CD4-positive, CD25-positive, alpha-beta regulatory T cell (primary cell): ENCODE measurements at regions not wholly inside any gene's neighbourhood (a gene's known extent, or its start where the extent isn't known, plus 50 kb on each side); places are given as distances from the start of the nearest gene placed in this dataset.

Experiments used
- ATAC-seq, 2 donors: fragments of 150-1000 bp; cut with Tn5 transposase; one replicate each; pipeline ENCODE4 v1.10.0; 2021; ENCODE audit warnings: low read depth in 2 of 2, moderate number of reproducible peaks in 2 of 2, moderate library complexity in 1 of 2
- DNase-seq, 3 donors: peaks; one replicate each; pipeline versions ENCODE4 v3.0.0 to v3.0.0-alpha.2; 2012 to 2022; ENCODE audit warnings: mixed read lengths in 1 of 3
- H3K27ac ChIP-seq: one replicate; pipeline ENCODE4 v1.7.0; 2013; ENCODE audit warnings: mild to moderate bottlenecking, low read length; ENCODE audit not compliant: insufficient read depth, poor library complexity, severe bottlenecking
- H3K27me3 ChIP-seq: one replicate; pipeline ENCODE4 v1.7.0; 2013; ENCODE audit warnings: low read length; ENCODE audit not compliant: control insufficient read depth, insufficient read depth
- H3K36me3 ChIP-seq: one replicate; pipeline ENCODE4 v1.7.0; 2013; ENCODE audit warnings: mild to moderate bottlenecking, low read length, moderate library complexity; ENCODE audit not compliant: control insufficient read depth, insufficient read depth
- H3K4me1 ChIP-seq: 2 replicates; pipeline ENCODE4 v1.7.0; 2013; ENCODE audit warnings: mild to moderate bottlenecking, low read length; ENCODE audit not compliant: insufficient read depth, control insufficient read depth, poor library complexity, severe bottlenecking
- H3K4me3 ChIP-seq: one replicate; pipeline ENCODE4 v1.7.0; 2013; ENCODE audit warnings: low read depth, mild to moderate bottlenecking, low read length, moderate library complexity
- H3K9me3 ChIP-seq, 2 experiments: 1 replicate in 1 of 2; 2 replicates in 1 of 2; pipeline ENCODE4 v1.7.0; 2013; ENCODE audit warnings: low read length in 2 of 2, mild to moderate bottlenecking in 1 of 2, moderate library complexity in 1 of 2; ENCODE audit not compliant: control insufficient read depth in 2 of 2
- H3K27ac Mint-ChIP-seq, 3 donors: one replicate each; pipeline ENCODE4 v1.8.0; 2020 to 2022; ENCODE audit warnings: mild to moderate bottlenecking in 3 of 3, mixed read lengths in 3 of 3, moderate library complexity in 2 of 3
- H3K27me3 Mint-ChIP-seq: one replicate; pipeline ENCODE4 v1.8.0; 2022; ENCODE audit warnings: mild to moderate bottlenecking, mixed read lengths
- H3K36me3 Mint-ChIP-seq: one replicate; pipeline ENCODE4 v1.8.0; 2020; ENCODE audit warnings: mixed read lengths
- H3K4me1 Mint-ChIP-seq, 4 donors: one replicate each; pipeline ENCODE4 v1.8.0; 2020 to 2022; ENCODE audit warnings: mixed read lengths in 4 of 4, mild to moderate bottlenecking in 1 of 4
- H3K4me3 Mint-ChIP-seq, 4 donors: one replicate each; pipeline ENCODE4 v1.8.0; 2020 to 2022; ENCODE audit warnings: mild to moderate bottlenecking in 4 of 4, mixed read lengths in 4 of 4, moderate library complexity in 3 of 4
- H3K9me3 Mint-ChIP-seq, 7 donors: one replicate each; pipeline ENCODE4 v1.8.0; 2020 to 2022; ENCODE audit warnings: mixed read lengths in 7 of 7, mild to moderate bottlenecking in 3 of 7, moderate library complexity in 2 of 7

DNA sequence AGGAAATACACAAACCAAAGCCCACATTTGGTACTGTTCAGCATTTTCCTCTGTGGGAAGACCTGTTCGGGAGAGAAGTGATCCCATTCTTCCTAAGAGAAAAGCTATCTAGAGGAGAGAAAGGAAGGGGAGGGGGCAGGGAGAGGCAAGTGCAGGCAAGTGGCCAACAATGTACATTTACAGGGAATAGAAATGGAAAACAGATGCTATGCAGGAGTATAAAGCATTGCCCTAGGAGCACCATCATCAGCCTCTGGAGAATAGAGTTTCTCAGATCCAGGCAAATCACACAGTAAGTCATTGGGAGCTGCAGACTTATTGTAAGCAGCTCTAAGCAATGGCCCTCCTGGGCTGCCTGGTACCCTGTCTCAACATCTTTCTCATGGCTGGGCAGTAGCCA lies 424.4 kb upstream of the AUTS2 start:
- no peak for ATAC-seq
- no peak for DNase-seq
- Histone ChIP-seq H3K9me3 (no peaks in the 10 kb centered on the region), H3K4me3 (no peak overlapping the region), H3K4me1 (no peaks in the 10 kb centered on the region), H3K27me3 (no peaks in the 10 kb centered on the region), H3K27ac (no peak overlapping the region), H3K36me3 (no peaks in the 10 kb centered on the region)
- Mint-ChIP-seq H3K27me3 (no peaks in the 10 kb centered on the region), H3K36me3 (no peaks in the 10 kb centered on the region), H3K9me3 (peaks cover 2 to 12% (median 5%) of the 10 kb centered on the region in 7 donors), H3K4me1 (no peaks in the 10 kb centered on the region), H3K27ac (no peak overlapping the region), H3K4me3 (no peak overlapping the region)

- H3K36me3 Mint-ChIP-seq: no peaks in the 10 kb centered on the region
- no peaks in the 10 kb centered on the region for H3K4me1 Mint-ChIP-seq
- ATAC-seq: no peak
- H3K27ac Mint-ChIP-seq: no peak overlapping the region
- peaks cover 2 to 10% (median 5%) of the 10 kb centered on the region in 7 donors for H3K9me3 Mint-ChIP-seq
- H3K9me3 ChIP-seq: no peaks in the 10 kb centered on the region
- H3K27me3 Mint-ChIP-seq: no peaks in the 10 kb centered on the region
- H3K4me3 Mint-ChIP-seq: no peak overlapping the region
- H3K36me3 ChIP-seq: no peaks in the 10 kb centered on the region
- no peak overlapping the region for H3K4me3 ChIP-seq
- H3K4me1 ChIP-seq: no peaks in the 10 kb centered on the region
- DNase-seq: no peak
- H3K27me3 ChIP-seq: no peaks in the 10 kb centered on the region
- H3K27ac ChIP-seq: no peak overlapping the region
Observed at GRCh38 chr7:69176841-69177240, 421.4 kb upstream of the AUTS2 start.

DNA sequence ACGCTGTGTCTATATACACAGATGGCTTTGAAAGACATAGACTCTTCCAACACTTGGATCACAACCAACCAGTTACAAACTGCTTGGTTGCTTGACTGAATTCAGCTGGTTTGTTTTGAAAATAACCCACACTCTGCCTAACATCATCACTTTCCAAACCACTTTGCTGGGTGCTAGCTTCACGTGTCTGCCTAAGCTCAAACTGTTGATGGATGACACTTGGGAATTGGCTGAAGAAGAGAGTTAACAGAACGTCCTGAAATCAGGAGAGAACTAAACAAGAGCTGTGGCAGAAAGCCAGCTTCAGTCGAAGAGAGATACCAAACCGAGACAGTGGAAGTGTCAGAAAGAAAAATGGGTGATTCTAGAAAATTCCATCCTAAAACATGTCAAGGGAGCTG lies 420.8 kb upstream of the AUTS2 start:
- Mint-ChIP-seq H3K27ac (no peak overlapping the region), H3K36me3 (no peaks in the 10 kb centered on the region), H3K4me1 (peaks cover 0 to 2% (median under 1%) of the 10 kb centered on the region in 4 donors), H3K4me3 (no peak overlapping the region), H3K9me3 (peaks cover 2 to 10% (median 4%) of the 10 kb centered on the region in 7 donors), H3K27me3 (no peaks in the 10 kb centered on the region)
- Histone ChIP-seq H3K27me3 (no peaks in the 10 kb centered on the region), H3K9me3 (no peaks in the 10 kb centered on the region), H3K27ac (no peak overlapping the region), H3K4me1 (no peaks in the 10 kb centered on the region), H3K4me3 (no peak overlapping the region), H3K36me3 (no peaks in the 10 kb centered on the region)
- no peak for DNase-seq
- no peak for ATAC-seq

DNA sequence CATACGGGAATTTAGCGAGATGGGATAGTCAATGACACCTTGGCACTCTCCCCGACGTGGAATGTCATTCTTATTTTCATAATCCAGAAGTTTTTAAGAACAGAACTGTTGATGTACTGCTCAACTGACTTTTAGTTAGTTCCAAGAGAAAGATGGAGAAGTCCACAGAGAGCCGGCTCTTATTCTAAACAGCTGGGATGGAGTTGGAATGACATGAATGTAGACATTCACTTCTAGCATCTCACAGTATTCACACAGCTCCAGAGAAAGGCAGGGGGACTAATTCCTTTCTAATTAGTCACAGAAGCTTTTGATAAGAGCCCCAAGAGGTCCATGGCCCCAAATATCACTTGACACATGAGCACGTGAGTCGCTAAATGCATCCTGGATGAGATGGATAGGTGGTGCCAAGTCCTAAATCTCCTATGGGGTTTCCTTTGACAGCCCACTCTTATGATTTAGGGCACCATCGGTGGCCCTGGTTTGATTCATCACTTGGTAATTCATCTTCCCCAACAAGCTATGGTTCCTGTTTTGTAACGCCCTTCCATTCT lies 420.3 kb upstream of the AUTS2 start:
- Mint-ChIP-seq H3K9me3 (peaks cover 0 to 8% (median 3%) of the 10 kb centered on the region in 7 donors), H3K27ac (no peak overlapping the region), H3K4me3 (no peak overlapping the region), H3K4me1 (peaks cover 0 to 5% (median 2%) of the 10 kb centered on the region in 4 donors), H3K27me3 (no peaks in the 10 kb centered on the region), H3K36me3 (no peaks in the 10 kb centered on the region)
- Histone ChIP-seq H3K4me3 (no peak overlapping the region), H3K4me1 (no peaks in the 10 kb centered on the region), H3K36me3 (no peaks in the 10 kb centered on the region), H3K27ac (no peak overlapping the region), H3K27me3 (no peaks in the 10 kb centered on the region), H3K9me3 (no peaks in the 10 kb centered on the region)
- ATAC-seq: no peak
- no peak for DNase-seq

GRCh38 chr7:69180662-69181061 lies 417.6 kb upstream of the AUTS2 start:
- Histone ChIP-seq H3K36me3 (no peaks in the 10 kb centered on the region), H3K4me1 (no peaks in the 10 kb centered on the region), H3K27me3 (no peaks in the 10 kb centered on the region), H3K9me3 (no peaks in the 10 kb centered on the region), H3K27ac (no peak overlapping the region), H3K4me3 (no peak overlapping the region)
- Mint-ChIP-seq H3K36me3 (no peaks in the 10 kb centered on the region), H3K27ac (no peak overlapping the region), H3K4me3 (no peak overlapping the region), H3K9me3 (peaks cover 0 to 8% (median 2%) of the 10 kb centered on the region in 7 donors), H3K27me3 (no peaks in the 10 kb centered on the region), H3K4me1 (peaks cover 0 to 5% (median 2%) of the 10 kb centered on the region in 4 donors)
- DNase-seq (no peak), ATAC-seq (no peak)

GRCh38 chr7:69182596-69183467 lies 415.4 kb upstream of the AUTS2 start:
- no peaks in the 10 kb centered on the region for H3K27me3 ChIP-seq
- H3K27me3 Mint-ChIP-seq: no peaks in the 10 kb centered on the region
- H3K36me3 Mint-ChIP-seq: no peaks in the 10 kb centered on the region
- ATAC-seq (no peak), DNase-seq (no peak)
- no peaks in the 10 kb centered on the region for H3K4me1 ChIP-seq
- H3K27ac Mint-ChIP-seq: no peak overlapping the region
- no peak overlapping the region for H3K27ac ChIP-seq
- H3K9me3 Mint-ChIP-seq: peaks cover 2 to 6% (median 5%) of the 10 kb centered on the region in 7 donors
- peaks cover 0 to 3% of the 10 kb centered on the region in 2 experiments for H3K9me3 ChIP-seq
- H3K4me3 ChIP-seq: no peak overlapping the region
- H3K36me3 ChIP-seq: no peaks in the 10 kb centered on the region
- peaks cover 0 to 5% (median 2%) of the 10 kb centered on the region in 4 donors for H3K4me1 Mint-ChIP-seq
- no peak overlapping the region for H3K4me3 Mint-ChIP-seq

DNA sequence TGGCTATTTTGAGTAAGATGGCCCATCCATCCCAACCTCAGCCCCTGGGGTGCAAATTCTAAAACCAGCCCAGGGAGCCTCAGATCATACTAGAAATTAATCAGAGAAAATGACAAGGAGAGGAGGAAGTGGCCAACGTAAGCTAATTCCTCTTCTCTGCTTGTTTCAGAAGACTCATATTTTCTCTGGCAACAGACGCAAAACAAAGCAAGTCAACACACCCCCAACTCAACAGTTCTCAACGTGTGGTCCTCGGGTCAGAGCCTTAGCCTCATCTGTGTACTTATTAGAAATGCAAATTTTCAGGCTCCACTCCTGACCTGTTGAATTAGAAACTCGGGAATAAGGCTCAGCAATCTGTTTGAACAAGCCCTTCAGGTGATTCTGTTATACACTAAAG lies 413.9 kb upstream of the AUTS2 start:
- no peak for ATAC-seq

More for the DNA sequence above, 413.9 kb upstream of the AUTS2 start:
- H3K4me3 Mint-ChIP-seq: no peak overlapping the region
- peaks cover 0 to 5% (median 2%) of the 10 kb centered on the region in 4 donors for H3K4me1 Mint-ChIP-seq
- H3K36me3 ChIP-seq: no peaks in the 10 kb centered on the region
- DNase-seq: no peak
- H3K36me3 Mint-ChIP-seq: no peaks in the 10 kb centered on the region
- no peaks in the 10 kb centered on the region for H3K27me3 Mint-ChIP-seq
- peaks cover 0 to 3% of the 10 kb centered on the region in 2 experiments for H3K9me3 ChIP-seq
- H3K4me3 ChIP-seq: no peak overlapping the region
- H3K27me3 ChIP-seq: no peaks in the 10 kb centered on the region
- peaks cover 2 to 13% (median 4%) of the 10 kb centered on the region in 7 donors for H3K9me3 Mint-ChIP-seq
- no peaks in the 10 kb centered on the region for H3K4me1 ChIP-seq
- no peak overlapping the region for H3K27ac ChIP-seq
- no peak overlapping the region for H3K27ac Mint-ChIP-seq
